Skeletal muscle tissue (tissue), 3 donors: ENCODE measurements at regions not wholly inside any gene's neighbourhood (a gene's known extent, or its start where the extent isn't known, plus 50 kb on each side); places are given as distances from the start of the nearest gene placed in this dataset.

Source experiments
- H3K27ac ChIP-seq: one replicate; pipeline ENCODE4 v1.7.0; 2013; ENCODE audit warnings: mild to moderate bottlenecking, low read depth, low read length, inconsistent platforms
- H3K27me3 ChIP-seq, 3 donors: one replicate each; pipeline ENCODE4 v1.7.0; 2013; ENCODE audit warnings: low read length in 3 of 3; ENCODE audit not compliant: control insufficient read depth in 3 of 3, insufficient read depth in 3 of 3
- H3K36me3 ChIP-seq, 3 donors: one replicate each; pipeline ENCODE4 v1.7.0; 2013; ENCODE audit warnings: low read length in 3 of 3; ENCODE audit not compliant: control insufficient read depth in 3 of 3, insufficient read depth in 3 of 3
- H3K4me1 ChIP-seq, 3 donors: one replicate each; pipeline ENCODE4 v1.7.0; 2013; ENCODE audit warnings: low read length in 3 of 3, mild to moderate bottlenecking in 3 of 3; ENCODE audit not compliant: control insufficient read depth in 3 of 3, insufficient read depth in 3 of 3
- H3K4me3 ChIP-seq, 3 donors: one replicate each; pipeline ENCODE4 v1.7.0; 2013; ENCODE audit warnings: low read length in 3 of 3
- H3K9ac ChIP-seq, 3 donors: one replicate each; pipeline ENCODE4 v1.7.0; 2013; ENCODE audit warnings: low read length in 3 of 3, mild to moderate bottlenecking in 3 of 3, moderate library complexity in 2 of 3, low read depth in 1 of 3
- H3K9me3 ChIP-seq, 3 donors: one replicate each; pipeline ENCODE4 v1.7.0; 2013; ENCODE audit warnings: low read length in 3 of 3; ENCODE audit not compliant: control insufficient read depth in 3 of 3
- donor health status: Osteomylitis.

DNA sequence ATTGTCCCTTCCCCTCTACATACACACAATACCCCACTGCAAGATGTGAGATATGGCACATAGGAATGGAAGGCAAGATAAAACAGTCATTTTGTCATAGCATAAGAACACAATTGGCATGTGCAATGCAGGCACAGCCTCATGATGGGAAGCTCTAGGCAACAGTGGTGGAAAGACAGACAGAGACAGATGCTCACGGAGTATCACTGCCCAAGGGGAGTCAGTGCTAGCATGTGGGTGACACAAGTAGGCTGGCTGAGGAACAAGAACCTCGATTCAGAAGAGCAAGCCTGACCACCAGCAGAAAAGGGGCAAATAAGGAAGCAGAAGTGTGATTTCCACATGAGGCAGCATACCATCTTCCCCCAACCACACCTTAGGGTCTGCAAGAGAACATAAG lies 323.6 kb downstream of the PAX3 start:
- H3K27ac ChIP-seq = no peak overlapping the region
- H3K36me3 ChIP-seq = no peaks in the 10 kb centered on the region
- H3K9ac ChIP-seq = no peak overlapping the region
- H3K4me3 ChIP-seq = no peak overlapping the region
- no peaks in the 10 kb centered on the region for H3K4me1 ChIP-seq
- H3K27me3 ChIP-seq = peaks cover 0 to 3% (median 0%) of the 10 kb centered on the region in 3 donors
- no peaks in the 10 kb centered on the region for H3K9me3 ChIP-seq

DNA sequence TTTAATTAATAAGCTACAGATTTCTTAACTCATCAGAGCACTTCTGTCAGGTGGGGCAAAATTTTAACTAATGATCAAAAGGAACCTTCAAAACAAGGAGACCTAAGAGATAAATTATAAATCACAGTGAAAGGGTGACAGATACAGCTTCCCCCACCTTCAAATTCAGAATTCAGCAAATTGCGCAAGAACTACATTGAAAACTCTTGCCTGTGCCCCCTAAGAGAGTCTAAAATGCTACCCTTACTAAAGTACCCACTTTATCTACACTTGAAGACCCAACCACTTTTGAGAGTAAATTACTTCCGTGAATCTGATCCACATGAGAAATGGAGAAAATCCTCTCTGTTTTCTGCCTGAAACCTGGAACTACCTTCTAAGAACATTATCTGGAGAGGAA lies 324.9 kb downstream of the PAX3 start:
- no peak overlapping the region for H3K9ac ChIP-seq
- H3K4me1 ChIP-seq = no peaks in the 10 kb centered on the region
- no peaks in the 10 kb centered on the region for H3K9me3 ChIP-seq
- no peak overlapping the region for H3K27ac ChIP-seq
- H3K36me3 ChIP-seq = no peaks in the 10 kb centered on the region
- H3K4me3 ChIP-seq = no peak overlapping the region
- H3K27me3 ChIP-seq = peaks cover 0 to 3% (median 0%) of the 10 kb centered on the region in 3 donors

DNA sequence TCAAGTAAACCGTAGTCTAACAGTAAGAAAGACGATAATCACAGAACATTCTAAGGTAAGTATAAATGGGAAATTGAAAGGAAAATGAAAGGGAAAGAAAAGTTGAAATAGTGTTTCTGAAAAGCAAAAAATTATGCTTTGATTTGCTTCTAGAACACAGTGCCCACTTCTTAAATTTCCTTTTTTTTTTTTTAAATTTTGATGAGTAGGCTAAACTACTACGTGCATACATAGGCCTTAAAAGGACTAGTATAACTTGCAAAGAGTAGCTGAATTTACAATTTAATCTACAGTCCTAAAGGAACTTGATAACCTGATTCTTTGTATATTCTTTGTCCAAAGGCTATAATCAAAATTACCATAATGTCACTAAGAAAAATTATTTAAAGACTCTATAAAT lies 325.3 kb downstream of the PAX3 start:
- no peak overlapping the region for H3K27ac ChIP-seq
- H3K36me3 ChIP-seq = no peaks in the 10 kb centered on the region
- peaks cover 0 to 3% (median 0%) of the 10 kb centered on the region in 3 donors for H3K27me3 ChIP-seq
- no peaks in the 10 kb centered on the region for H3K4me1 ChIP-seq
- H3K9me3 ChIP-seq = no peaks in the 10 kb centered on the region
- no peak overlapping the region for H3K9ac ChIP-seq
- H3K4me3 ChIP-seq = no peak overlapping the region

DNA sequence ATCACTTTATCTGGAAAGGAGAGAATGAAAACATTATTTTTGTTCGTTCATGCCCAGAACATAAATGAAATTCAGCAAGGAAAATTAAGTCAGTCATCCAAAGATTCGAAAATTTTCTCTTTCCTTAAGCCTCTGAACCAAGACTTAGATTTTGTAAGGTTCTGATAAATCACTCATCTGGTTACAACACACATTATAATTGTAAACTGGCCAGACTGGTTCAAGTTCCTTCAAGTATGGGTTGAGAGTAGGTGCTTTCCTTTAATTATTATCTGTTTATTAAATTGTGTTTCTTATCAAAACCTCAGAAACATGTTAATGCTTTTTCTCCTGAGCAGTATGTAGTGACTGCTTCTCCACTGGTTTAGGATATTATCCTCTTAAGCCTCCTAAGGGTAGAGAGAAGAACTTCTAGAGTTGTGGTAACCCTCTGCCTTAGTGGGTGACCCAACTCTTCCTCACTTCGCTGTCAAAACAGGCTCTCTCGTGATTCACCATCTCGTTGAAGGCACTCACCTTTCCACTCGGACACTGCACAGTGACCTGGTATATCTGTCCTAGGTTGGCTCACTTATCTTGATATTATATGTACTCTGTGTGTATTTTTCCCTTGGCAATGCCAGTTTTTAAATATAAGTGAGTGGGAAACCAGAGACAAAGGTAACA lies 325.9 kb downstream of the PAX3 start:
- H3K27me3 ChIP-seq = peaks cover 0 to 3% (median 0%) of the 10 kb centered on the region in 3 donors
- H3K36me3 ChIP-seq = no peaks in the 10 kb centered on the region
- H3K27ac ChIP-seq = no peak overlapping the region
- no peak overlapping the region for H3K4me3 ChIP-seq
- H3K9ac ChIP-seq = no peak overlapping the region
- no peaks in the 10 kb centered on the region for H3K4me1 ChIP-seq
- H3K9me3 ChIP-seq = no peaks in the 10 kb centered on the region

DNA sequence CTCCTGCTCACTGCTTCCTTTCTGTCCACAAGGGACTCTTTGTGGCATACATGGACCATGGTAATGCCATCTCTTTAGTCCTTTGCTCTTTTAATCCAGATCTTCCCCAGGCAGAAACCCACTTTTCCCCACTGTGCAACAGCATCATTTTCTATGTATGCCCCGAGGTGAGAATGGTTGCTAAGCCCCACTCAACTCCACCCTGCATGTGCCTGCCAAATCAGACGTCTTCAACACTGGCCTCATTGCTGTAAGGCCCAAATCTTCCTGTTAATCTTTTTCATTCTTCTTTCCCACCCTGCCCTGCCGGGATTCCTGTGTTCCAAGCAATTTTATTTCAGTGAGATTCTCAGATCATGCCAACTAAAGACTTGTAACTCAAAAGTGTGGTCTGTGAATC lies 328.4 kb downstream of the PAX3 start:
- Histone ChIP-seq H3K4me3 (no peak overlapping the region), H3K9me3 (no peaks in the 10 kb centered on the region), H3K27me3 (peaks cover 0 to 3% (median 0%) of the 10 kb centered on the region in 3 donors), H3K27ac (no peak overlapping the region), H3K36me3 (no peaks in the 10 kb centered on the region), H3K4me1 (no peaks in the 10 kb centered on the region), H3K9ac (no peak overlapping the region)

DNA sequence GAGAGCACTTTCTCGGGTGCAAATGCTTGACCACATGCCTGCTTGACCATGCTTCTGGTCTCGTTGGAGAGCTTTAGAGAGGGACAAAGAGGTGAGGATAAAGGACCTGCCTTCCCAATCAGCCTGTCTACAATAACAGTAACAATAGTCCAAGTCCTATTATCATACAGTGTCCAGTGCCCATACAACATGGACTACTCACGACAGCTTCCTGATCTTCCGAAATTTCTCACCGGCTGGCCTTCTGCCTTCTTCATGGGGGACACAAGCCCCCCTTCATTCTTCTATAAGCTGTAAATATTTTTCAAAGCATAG lies 329.0 kb downstream of the PAX3 start:
- H3K27me3 ChIP-seq = no peaks in the 10 kb centered on the region

DNA sequence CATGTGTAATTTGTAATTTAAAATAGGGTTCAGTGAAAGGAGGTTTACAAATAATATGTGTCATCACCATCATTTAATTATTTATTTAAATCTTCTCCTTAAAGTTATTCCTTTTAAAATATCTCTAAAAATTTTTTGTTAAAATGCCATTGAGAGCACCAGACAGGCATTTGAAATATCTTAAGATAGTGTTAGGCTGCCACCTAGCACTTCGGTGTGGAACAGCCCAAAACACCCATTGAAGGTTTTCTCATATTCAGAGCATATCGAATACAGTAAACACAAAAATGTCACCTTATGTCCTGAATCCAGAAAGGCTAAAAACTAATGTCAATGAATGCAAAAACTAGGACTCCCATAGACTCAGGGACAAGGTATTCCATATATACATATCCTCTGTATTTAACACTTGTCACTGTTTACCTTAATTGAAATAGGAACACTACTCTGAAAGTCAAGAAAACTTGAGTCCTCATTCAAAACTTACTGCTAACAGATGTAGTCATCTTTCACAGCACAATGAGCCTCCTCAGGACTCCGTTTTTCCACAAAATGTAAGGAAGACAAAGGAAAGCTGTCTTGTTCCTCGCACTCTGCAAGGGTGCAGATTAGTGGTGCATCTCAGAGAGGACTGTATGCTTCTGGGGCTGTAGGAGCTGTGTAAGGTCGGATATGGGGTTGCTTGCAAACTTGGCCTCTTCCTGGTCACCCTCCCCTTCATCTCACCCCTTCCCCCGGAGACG lies 329.5 kb downstream of the PAX3 start:
- no peaks in the 10 kb centered on the region for H3K4me1 ChIP-seq
- H3K9me3 ChIP-seq = no peaks in the 10 kb centered on the region
- H3K4me3 ChIP-seq = no peak overlapping the region
- H3K27ac ChIP-seq = no peak overlapping the region
- no peaks in the 10 kb centered on the region for H3K27me3 ChIP-seq
- no peak overlapping the region for H3K9ac ChIP-seq
- H3K36me3 ChIP-seq = no peaks in the 10 kb centered on the region

More for the DNA sequence above, 329.0 kb downstream of the PAX3 start:
- no peaks in the 10 kb centered on the region for H3K4me1 ChIP-seq
- H3K9me3 ChIP-seq = no peaks in the 10 kb centered on the region
- H3K9ac ChIP-seq = no peak overlapping the region
- H3K36me3 ChIP-seq = no peaks in the 10 kb centered on the region
- H3K4me3 ChIP-seq = no peak overlapping the region
- no peak overlapping the region for H3K27ac ChIP-seq

DNA sequence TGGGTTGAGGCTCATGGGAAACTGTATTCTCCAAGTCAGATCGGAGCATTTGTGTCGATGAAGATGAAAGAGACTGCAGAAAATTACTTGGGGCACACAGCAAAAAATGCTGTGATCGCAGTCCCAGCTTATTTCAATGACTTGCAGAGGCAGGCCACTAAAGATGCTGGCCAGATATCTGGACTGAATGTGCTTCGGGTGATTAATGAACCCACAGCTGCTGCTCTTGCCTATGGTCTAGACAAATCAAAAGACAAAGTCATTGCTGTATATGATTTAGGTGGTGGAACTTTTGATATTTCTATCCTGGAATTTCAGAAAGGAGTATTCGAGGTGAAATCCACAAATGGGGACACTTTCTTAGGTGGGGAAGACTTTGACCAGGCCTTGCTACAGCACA lies 336.6 kb downstream of the PAX3 start:
- no peaks in the 10 kb centered on the region for H3K9me3 ChIP-seq
- H3K9ac ChIP-seq = no peak overlapping the region
- H3K4me3 ChIP-seq = no peak overlapping the region
- H3K27ac ChIP-seq = no peak overlapping the region
- H3K27me3 ChIP-seq = no peaks in the 10 kb centered on the region
- no peaks in the 10 kb centered on the region for H3K4me1 ChIP-seq
- no peaks in the 10 kb centered on the region for H3K36me3 ChIP-seq

DNA sequence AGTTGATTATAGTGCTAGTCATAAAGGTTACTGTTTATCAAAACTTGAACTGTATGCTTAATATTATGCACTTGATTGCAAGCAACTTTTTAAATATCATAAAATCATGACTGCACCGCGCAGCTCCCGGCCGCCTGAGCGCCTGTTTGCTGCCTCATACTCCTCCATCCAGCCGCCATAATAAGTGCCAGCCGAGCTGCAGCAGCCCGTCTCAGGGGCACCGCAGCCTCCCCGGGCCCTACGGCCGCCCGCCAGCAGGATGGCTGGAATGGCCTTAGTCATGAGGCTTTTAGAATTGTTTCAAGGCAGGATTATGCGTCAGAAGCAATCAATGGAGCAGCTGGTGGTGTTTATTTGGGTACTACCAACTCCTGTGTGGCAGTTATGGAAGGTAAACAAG lies 337.2 kb downstream of the PAX3 start:
- Histone ChIP-seq H3K4me3 (no peak overlapping the region), H3K4me1 (no peaks in the 10 kb centered on the region)

DNA sequence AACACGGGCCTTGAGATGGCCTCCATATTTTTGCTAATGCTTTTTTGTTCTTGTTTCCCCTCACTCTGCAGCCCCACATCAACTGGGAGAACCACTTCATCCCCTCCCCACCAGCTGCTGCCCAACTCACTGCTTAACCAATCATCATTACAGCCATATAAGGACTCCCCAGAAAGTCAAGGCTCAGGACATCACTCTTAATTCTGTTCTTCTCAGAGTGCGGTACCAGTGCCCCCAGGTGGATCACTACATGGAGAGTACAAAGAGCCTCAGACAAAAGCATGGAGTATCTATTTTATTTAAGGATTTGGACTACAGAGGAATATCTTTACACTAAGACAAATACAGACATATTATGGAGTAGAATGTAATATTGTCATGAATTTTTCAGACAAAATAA lies 340.6 kb downstream of the PAX3 start:
- Histone ChIP-seq H3K9ac (no peak overlapping the region), H3K27ac (no peak overlapping the region), H3K4me1 (no peaks in the 10 kb centered on the region), H3K9me3 (no peaks in the 10 kb centered on the region), H3K27me3 (no peaks in the 10 kb centered on the region), H3K36me3 (no peaks in the 10 kb centered on the region), H3K4me3 (no peak overlapping the region)

More for the DNA sequence above, 337.2 kb downstream of the PAX3 start:
- H3K36me3 ChIP-seq = no peaks in the 10 kb centered on the region
- no peaks in the 10 kb centered on the region for H3K27me3 ChIP-seq
- no peak overlapping the region for H3K9ac ChIP-seq
- H3K9me3 ChIP-seq = no peaks in the 10 kb centered on the region
- H3K27ac ChIP-seq = no peak overlapping the region
